HG03095 (cell line): ENCODE measurements at regions not wholly inside any gene's neighbourhood (a gene's known extent, or its start where the extent isn't known, plus 50 kb on each side); places are given as distances from the start of the nearest gene placed in this dataset.
"Not testable (repeated sequence)": the region's sequence is repeated elsewhere in the genome, so short reads cannot be mapped to it uniquely, and the experiment has no call there.

Experiments
- ATAC-seq: cut with Tn5 transposase; IDR thresholded peaks from one replicate; pipeline ENCODE4 v1.9.1; 2021; ENCODE audit warnings: moderate library complexity; ENCODE audit not compliant: unreplicated experiment

- no peak for ATAC-seq
Observed at GRCh38 chr3:8400911-8401310, 100.7 kb upstream of the LMCD1 start.

GRCh38 chr3:8403996-8404395 is 97.6 kb upstream of the LMCD1 start:
- ATAC-seq: no peak

DNA sequence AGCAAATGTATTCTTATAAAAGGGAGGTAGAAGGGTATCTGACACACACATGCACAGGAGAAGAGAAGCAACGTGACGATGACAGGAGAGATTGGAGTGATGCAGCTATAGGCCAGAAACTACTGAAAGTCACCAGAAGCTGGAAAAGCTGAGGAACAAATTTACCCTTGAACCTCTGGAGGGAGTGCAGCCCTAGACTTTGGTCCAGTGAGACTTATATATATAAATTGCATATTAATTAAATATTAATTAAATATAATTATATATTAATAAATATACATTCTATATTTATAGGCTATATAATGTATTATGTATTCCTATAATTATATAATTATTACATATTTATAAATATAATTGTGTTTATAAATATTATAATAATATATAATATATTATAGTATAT is 96.5 kb upstream of the LMCD1 start:
- no peak for ATAC-seq

GRCh38 chr3:8406479-8406878 is 95.1 kb upstream of the LMCD1 start:
- ATAC-seq: no peak

- ATAC-seq: no peak
Observed at GRCh38 chr3:8413337-8413926, 88.2 kb upstream of the LMCD1 start.

GRCh38 chr3:8416965-8417364 is 84.7 kb upstream of the LMCD1 start:
- ATAC-seq: no peak

GRCh38 chr3:8420612-8421011 is 81.0 kb upstream of the LMCD1 start:
- ATAC-seq: no peak

- ATAC-seq: no peak
Observed at GRCh38 chr3:8421267-8421666, 80.4 kb upstream of the LMCD1 start.

GRCh38 chr3:8421711-8422110 is 79.9 kb upstream of the LMCD1 start:
- no peak for ATAC-seq

GRCh38 chr3:8423307-8423706 is 78.3 kb upstream of the LMCD1 start:
- no peak for ATAC-seq

DNA sequence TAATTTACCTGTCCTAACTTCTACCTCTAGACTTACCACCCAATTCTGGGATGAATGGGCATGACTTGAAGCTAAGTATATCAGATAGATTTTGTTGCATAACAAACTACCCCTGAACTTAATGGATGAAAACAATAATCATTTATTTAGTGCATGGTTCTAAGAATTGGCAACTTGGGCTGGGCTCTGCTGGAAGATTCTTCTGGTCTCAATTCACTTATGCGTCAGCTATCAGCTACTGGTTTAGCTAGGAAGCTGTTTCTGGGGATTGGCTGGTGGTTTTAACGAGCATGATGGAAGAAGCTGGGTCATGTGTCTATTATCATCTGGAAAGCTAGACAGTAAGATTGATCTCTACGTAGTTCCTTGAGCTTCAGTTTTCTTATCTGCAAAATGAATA is 77.3 kb upstream of the LMCD1 start:
- ATAC-seq: no peak

- no peak for ATAC-seq
Observed at GRCh38 chr3:8436661-8437287, 64.8 kb upstream of the LMCD1 start.

GRCh38 chr3:8438507-8439079 is 63.0 kb upstream of the LMCD1 start:
- ATAC-seq: no peak

DNA sequence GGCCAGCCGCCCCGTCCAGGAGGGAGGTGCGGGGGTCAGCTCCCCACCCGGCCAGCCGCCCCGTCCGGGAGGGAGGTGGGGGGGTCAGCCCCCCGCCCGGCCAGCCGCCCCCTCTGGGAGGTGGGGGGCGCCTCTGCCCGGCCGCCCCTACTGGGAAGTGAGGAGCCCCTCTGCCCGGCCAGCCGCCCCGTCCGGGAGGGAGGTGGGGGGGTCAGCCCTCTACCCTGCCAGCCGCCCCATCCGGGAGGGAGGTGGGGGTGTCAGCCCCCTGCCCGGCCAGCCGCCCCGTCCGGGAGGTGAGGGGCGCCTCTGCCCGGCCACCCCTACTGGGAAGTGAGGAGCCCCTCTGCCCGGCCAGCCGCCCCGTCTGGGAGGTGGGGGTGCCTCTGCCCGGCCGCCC is 61.5 kb upstream of the LMCD1 start:
- ATAC-seq: not testable (repeated sequence)

DNA sequence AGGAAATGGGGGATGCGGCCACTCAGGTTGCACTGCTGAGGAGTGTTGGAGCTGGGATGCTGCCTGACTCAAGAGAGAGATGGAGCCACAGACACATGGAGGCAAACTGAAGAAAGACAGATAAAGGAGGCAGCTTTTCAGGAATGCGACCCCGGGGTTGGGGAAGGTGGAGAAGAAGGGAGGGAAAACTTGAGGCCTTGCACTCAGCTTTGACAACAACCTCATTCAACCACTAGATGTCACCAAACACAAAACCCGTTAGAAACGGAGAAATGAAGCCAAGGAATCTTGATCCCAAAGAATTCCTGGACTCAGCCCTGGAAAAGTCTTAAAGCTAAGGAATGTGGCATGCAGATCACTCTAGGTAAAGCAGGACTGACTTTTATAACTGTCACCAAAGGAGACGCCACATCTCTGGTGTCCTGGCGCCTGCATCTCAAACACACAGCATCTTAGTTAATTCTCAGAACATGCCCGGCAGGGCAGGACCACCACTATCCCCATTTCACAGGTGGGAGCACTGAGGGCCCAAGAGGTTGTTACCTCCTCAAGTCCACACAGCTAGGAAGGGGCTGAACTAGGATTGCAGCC is 59.6 kb upstream of the LMCD1 start:
- ATAC-seq: no peak

GRCh38 chr3:8442993-8443650 is 58.5 kb upstream of the LMCD1 start:
- ATAC-seq: no peak

DNA sequence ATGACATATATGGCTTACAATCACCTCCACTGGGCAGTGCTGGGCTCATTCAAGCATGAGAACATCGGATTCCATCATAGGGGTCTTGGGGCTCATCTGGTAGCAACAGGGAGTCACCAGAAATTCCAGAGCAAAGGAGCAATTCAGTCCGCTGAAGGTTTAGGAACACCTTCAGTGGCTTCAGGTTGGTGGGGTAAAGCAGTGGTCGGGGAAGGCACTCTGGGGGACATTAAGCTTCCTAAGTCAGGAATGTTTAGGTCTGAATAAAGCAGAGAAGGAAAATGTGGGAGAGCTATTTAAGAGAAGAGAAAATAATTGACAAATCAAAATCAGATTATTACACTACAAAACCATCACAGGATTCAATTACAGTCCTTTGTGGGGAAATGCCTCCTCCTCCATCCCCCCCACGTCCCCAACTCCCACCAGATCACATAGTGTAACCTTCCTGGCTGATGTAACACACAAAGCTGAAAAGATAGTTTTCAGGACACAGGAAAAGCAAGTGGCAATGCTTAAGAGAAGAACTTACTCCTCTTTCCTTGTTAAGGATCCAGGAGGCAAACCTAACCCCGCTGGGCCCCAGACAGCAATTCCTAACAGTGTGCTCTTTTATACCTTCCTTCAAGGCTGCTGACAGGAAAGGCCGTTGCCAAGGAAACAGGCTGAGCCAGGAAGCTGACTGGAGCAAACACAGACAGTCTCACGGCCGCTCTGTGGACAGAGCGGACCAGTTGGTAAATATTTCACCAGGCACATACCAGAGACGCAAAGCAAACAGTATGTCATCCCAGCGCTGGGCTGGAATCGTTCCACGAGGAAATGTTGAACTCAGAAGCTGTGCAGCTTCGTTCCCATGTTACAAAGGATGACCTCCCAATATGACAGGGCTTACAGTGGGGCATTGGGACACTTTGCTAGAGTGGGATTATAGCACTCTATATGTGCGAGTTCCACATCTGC is 57.5 kb upstream of the LMCD1 start:
- no peak for ATAC-seq

- ATAC-seq: no peak
Observed at GRCh38 chr3:8444883-8445282, 56.7 kb upstream of the LMCD1 start.

DNA sequence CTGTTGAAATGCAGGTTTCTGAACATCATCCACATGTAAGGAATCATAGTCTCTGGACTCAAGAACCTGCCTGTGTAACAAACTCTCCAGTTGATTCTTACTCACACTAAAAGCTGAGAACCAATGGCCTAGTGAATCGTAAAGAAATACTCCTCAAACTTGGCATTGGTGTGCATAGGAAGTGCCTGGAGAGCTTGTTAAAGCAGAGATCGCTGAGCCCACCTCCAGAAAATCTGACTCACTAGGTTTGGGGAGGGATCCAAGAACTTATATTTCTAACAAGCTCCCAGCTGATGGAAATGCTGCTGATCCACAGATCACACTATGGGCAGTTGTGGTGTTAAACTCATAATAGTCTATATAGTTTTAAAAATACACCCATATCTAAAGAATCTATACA is 55.8 kb upstream of the LMCD1 start:
- ATAC-seq: no peak

GRCh38 chr3:8446845-8447244 is 54.8 kb upstream of the LMCD1 start:
- no peak for ATAC-seq

GRCh38 chr3:8450618-8451017 is 51.0 kb upstream of the LMCD1 start:
- no peak for ATAC-seq
